Stimulated activated naive CD8-positive, alpha-beta T cell treated with anti-CD3 and anti-CD28 coated beads, Interleukin-15, amount 100 ng/mL, for 72 hours (primary cell): ENCODE measurements at regions not wholly inside any gene's neighbourhood (a gene's known extent, or its start where the extent isn't known, plus 50 kb on each side); places are given as distances from the start of the nearest gene placed in this dataset.

Source experiments
- ATAC-seq: fragments of 150-1000 bp; cut with Tn5 transposase; 2 replicates; pipeline ENCODE4 v1.10.0; 2021; ENCODE audit warnings: mild to moderate bottlenecking, moderate library complexity
- DNase-seq, 2 donors: peaks; one replicate each; pipeline ENCODE4 v3.0.0; 2021 to 2022
- H3K27ac Mint-ChIP-seq, 2 donors: one replicate each; pipeline ENCODE4 v1.8.0; 2022; ENCODE audit warnings: mild to moderate bottlenecking in 2 of 2, mixed read lengths in 2 of 2, moderate library complexity in 2 of 2
- H3K27me3 Mint-ChIP-seq: one replicate; pipeline ENCODE4 v1.8.0; 2022; ENCODE audit warnings: mixed read lengths
- H3K4me1 Mint-ChIP-seq: one replicate; pipeline ENCODE4 v1.8.0; 2022; ENCODE audit warnings: mild to moderate bottlenecking, mixed read lengths
- H3K4me3 Mint-ChIP-seq, 2 donors: one replicate each; pipeline ENCODE4 v1.8.0; 2022; ENCODE audit warnings: mild to moderate bottlenecking in 2 of 2, mixed read lengths in 2 of 2, moderate library complexity in 1 of 2
- H3K9me3 Mint-ChIP-seq, 2 donors: one replicate each; pipeline ENCODE4 v1.8.0; 2022; ENCODE audit warnings: mixed read lengths in 2 of 2

DNA sequence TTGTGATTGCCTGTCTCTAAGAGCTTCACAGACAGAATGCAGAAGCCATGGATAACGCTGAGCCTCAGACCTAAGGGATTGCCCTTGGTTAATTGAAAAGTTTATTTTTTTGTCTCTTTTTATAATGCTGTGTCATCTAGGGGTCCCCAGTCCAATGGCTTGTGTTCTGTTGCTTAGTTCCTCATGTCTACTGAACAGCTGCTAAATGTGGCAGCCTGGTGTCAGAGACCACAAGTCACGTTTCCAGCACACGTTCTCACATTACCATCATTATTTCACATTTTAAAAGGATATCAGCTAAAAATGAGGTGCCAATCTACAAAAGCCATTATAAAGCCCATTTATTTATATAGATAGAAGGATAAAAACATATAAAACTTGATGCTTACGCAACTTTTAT, 1362.0 kb downstream of the PCDH9 start:
- DNase-seq = no peak
- Mint-ChIP-seq H3K27me3 (no peaks in the 10 kb centered on the region), H3K4me3 (no peak overlapping the region), H3K4me1 (no peaks in the 10 kb centered on the region), H3K9me3 (peaks cover 9 to 21% of the 10 kb centered on the region in 2 donors), H3K27ac (no peak overlapping the region)
- no peak for ATAC-seq

DNA sequence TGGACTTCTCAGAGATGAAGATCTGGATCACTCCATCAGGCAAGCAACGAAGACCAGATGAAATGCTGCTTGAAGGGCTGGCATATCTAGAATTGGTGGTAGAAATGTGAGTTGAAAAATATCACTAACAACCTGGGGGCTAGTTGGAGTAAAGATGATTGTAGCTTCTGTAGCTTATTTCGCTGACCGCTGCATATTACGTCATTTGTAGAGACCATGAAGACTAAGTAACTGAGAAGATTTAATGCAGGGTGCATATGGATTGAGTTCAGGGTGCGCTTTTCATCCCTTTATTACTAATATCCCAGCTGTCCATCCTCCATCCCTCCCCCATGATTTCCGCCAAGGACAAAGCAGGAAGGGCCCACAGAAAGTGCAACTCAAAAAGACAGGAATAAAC, 1364.0 kb downstream of the PCDH9 start:
- peaks cover 3 to 18% of the 10 kb centered on the region in 2 donors for H3K9me3 Mint-ChIP-seq
- DNase-seq (no peak), ATAC-seq (no peak)
- H3K27ac Mint-ChIP-seq = no peak overlapping the region
- no peaks in the 10 kb centered on the region for H3K4me1 Mint-ChIP-seq
- H3K27me3 Mint-ChIP-seq = no peaks in the 10 kb centered on the region
- H3K4me3 Mint-ChIP-seq = no peak overlapping the region

DNA sequence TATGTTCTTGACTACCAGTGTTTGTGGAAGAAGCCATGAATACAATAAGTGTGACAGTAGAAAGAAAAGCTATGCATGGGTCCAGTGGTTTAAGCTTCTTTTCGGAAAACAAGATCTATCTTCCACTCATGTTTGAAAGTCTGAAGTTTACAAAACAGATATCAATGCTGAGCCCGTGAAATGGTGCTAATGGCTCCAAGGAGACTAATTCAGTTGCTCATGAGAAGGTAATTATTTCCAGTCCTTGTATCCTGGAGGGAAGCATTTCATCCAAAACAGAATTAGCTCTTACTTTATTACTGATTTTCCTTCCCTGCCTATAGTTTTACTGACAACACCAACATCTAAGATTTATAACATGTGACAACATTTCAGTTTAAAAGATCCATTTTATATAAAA, 1364.9 kb downstream of the PCDH9 start:
- H3K4me3 Mint-ChIP-seq = no peak overlapping the region
- H3K9me3 Mint-ChIP-seq = peaks cover 3 to 14% of the 10 kb centered on the region in 2 donors
- no peak overlapping the region for H3K27ac Mint-ChIP-seq
- no peak for DNase-seq
- no peaks in the 10 kb centered on the region for H3K27me3 Mint-ChIP-seq
- no peak for ATAC-seq
- no peaks in the 10 kb centered on the region for H3K4me1 Mint-ChIP-seq

DNA sequence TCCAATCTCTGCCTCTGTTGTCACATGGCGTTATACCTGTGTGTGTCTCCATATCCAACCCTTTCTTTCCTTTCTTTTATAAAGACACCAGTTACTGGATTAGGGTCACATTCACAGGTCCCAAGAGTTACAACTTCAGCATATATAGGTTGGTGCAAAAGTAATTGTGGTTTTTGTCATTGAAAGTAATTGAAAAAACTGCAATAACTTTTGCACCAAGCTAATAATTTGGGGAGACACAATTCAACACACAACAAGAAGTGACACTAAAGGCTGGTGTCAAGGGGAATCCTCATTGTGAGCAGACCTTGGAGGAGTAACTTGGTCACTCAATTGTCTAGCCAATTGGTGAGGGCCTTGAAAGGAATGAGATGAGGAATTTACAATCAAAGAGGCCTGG, 1366.1 kb downstream of the PCDH9 start:
- no peaks in the 10 kb centered on the region for H3K4me1 Mint-ChIP-seq
- ATAC-seq (no peak), DNase-seq (no peak)

DNA sequence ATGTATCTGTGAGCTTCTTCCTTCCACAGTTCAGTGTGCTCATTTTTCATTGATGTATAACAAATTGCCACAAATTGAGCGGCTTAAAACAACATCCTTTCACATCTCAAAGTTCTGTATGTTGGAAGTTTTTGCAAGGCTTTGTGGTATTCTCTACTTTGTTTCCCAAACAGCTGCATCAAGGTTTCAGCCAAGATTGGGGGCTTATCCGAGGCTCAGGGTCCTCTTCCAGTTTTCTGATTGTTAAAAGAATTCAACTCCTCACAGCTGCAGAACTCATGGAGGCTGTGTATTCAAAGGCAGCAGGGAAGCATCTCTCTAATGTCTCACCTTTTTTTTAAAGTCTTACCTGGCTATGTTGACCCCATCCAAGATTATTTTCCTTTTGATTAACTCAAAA, 1369.8 kb downstream of the PCDH9 start:
- no peak overlapping the region for H3K27ac Mint-ChIP-seq
- DNase-seq (no peak), ATAC-seq (no peak)
- H3K9me3 Mint-ChIP-seq = no peaks in the 10 kb centered on the region
- no peak overlapping the region for H3K4me3 Mint-ChIP-seq
- H3K4me1 Mint-ChIP-seq = no peaks in the 10 kb centered on the region
- H3K27me3 Mint-ChIP-seq = no peaks in the 10 kb centered on the region

More for the DNA sequence above, 1366.1 kb downstream of the PCDH9 start:
- peaks cover 3 to 14% of the 10 kb centered on the region in 2 donors for H3K9me3 Mint-ChIP-seq
- H3K27ac Mint-ChIP-seq = no peak overlapping the region
- no peaks in the 10 kb centered on the region for H3K27me3 Mint-ChIP-seq
- no peak overlapping the region for H3K4me3 Mint-ChIP-seq

DNA sequence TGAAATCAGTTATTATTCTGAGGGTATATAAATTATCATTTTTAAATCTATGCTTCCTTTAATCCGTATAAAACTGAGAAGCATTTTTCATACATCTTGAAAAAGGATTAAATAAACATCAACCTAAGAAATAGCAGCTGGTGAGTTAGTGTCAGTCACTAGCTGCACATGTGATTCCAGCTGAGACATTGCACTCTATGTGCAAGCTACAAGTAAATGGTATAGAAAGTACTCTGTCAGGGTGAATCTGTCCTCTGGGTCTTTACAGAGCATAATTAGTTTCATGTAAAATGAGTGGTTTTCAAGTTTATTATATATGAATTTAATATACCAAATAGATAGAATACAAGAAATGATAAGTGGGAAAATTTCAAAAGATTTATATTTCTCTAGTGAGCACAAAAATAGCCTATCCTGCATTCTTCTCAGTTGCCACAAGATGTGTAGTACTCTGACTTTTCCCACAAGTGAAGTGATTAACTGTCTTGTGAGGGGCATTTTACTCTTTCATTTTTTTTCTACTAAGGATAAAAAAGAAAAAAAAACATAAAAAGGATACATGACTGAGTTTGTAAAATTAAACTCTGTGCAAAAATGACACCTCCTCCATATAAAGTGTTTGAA, 1372.1 kb downstream of the PCDH9 start:
- no peak for ATAC-seq

DNA sequence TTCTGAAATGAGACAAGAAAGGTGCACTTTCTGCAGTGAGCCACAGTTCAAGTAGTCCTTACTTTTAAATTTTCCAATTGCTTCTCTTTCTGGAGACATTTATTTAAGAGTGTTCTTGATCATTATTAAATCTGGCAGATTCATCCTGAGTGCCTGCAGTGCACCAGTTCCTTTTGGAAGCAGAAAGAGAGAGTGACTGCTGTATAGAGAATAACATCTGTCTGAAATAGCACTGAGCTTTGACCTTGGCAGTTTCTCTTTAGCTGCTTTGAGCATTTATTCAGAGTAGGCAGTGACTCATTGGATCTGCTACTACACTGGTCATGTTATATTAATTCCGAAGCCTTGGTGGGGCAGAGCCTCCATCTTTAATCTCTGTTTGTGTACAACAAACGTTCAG, 1373.7 kb downstream of the PCDH9 start:
- peak overlapping the region in 1 of 2 donors; percentile 54 for H3K27ac Mint-ChIP-seq
- H3K27me3 Mint-ChIP-seq = no peaks in the 10 kb centered on the region
- no peak for ATAC-seq
- no peak overlapping the region for H3K4me3 Mint-ChIP-seq
- H3K9me3 Mint-ChIP-seq = peaks cover 0 to 4% of the 10 kb centered on the region in 2 donors
- no peak for DNase-seq
- H3K4me1 Mint-ChIP-seq = no peaks in the 10 kb centered on the region

More for the DNA sequence above, 1372.1 kb downstream of the PCDH9 start:
- Mint-ChIP-seq H3K4me1 (no peaks in the 10 kb centered on the region), H3K27me3 (no peaks in the 10 kb centered on the region), H3K27ac (no peak overlapping the region), H3K4me3 (no peak overlapping the region), H3K9me3 (peaks cover 0 to 4% of the 10 kb centered on the region in 2 donors)
- DNase-seq = no peak

DNA sequence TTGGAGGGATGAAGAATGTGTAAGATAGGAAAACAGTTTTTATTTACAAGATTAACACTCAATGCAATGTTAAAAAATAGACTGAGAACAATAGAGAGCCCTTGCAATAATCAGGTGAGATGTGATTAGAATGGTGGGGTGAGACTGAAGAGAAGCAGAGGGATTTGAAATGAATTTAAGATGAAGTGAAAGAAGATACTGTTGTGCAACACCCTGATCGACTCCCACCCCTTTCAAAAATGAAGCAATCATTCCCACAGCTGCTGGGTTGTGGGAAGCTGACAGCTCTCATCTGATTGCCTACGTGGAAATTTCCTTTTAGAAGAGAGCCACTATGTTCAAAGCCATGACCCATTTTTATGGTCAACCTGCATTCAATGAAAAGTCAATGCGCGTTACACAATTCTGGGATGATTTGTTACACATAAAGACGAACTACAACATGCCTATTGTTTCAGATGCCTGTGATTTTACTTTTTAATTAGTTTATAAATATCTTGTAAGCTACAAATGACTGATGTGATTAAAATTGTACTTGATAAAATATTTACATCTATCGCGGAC, 1374.8 kb downstream of the PCDH9 start:
- H3K4me3 Mint-ChIP-seq = no peak overlapping the region
- ATAC-seq = no peak
- H3K4me1 Mint-ChIP-seq = no peaks in the 10 kb centered on the region
- no peak for DNase-seq
- no peak overlapping the region for H3K27ac Mint-ChIP-seq
- H3K9me3 Mint-ChIP-seq = peaks cover 0 to 4% of the 10 kb centered on the region in 2 donors
- no peaks in the 10 kb centered on the region for H3K27me3 Mint-ChIP-seq

DNA sequence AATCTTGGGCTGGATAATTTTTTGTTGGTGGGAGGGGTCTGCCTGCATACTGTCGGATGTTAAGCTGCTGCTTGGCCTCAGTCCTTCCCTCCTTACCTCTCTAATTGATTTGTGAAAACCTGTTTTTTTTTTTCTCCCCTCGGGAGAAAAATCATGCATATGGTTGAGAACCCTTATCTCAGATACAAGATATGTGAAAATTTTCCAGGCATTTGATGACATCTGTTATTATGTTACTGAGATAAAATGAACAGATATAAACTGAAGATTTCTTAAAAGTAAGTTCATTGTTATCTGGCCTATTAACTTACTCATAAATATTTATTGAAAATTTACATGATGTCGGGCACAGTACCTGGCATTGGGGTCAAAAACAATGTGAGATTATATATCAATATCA, 1375.7 kb downstream of the PCDH9 start:
- ATAC-seq (no peak), DNase-seq (no peak)
- H3K27me3 Mint-ChIP-seq = no peaks in the 10 kb centered on the region
- H3K27ac Mint-ChIP-seq = no peak overlapping the region
- no peak overlapping the region for H3K4me3 Mint-ChIP-seq
- no peaks in the 10 kb centered on the region for H3K4me1 Mint-ChIP-seq
- H3K9me3 Mint-ChIP-seq = peaks cover 0 to 4% of the 10 kb centered on the region in 2 donors

DNA sequence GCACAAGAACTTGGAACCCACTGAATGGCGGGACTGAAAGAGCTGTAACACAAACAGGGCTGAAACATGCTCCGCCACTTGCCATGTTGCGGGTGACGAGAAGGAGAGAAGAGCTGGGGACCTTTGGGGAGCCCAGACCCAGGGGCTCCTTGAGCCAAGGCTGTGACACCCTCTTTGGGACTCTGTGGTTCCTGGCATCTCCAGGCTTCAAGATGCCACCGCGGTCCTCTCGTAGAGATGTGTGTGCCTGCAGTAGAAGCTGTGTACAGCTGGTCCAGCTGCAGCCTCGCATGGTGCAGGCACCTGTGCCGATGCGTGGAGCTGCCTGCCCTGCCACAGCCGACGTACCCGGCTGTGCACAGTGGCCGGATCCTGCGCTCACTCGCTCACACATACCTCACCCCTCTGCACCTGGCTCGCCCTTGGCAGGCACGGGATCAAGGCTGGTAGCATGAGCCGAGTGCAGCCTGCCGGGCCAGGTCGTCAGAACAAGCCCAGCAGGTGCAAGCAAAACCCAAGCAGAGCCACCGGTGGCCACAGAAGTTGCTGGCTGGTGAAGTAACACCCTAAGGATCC, 1385.8 kb downstream of the PCDH9 start:
- ATAC-seq = peak; percentile 28
- no peak for DNase-seq
- H3K4me1 Mint-ChIP-seq = no peaks in the 10 kb centered on the region
- peaks cover 0 to 7% of the 10 kb centered on the region in 2 donors for H3K9me3 Mint-ChIP-seq
- H3K27ac Mint-ChIP-seq = no peak overlapping the region
- no peak overlapping the region for H3K4me3 Mint-ChIP-seq
- no peaks in the 10 kb centered on the region for H3K27me3 Mint-ChIP-seq

DNA sequence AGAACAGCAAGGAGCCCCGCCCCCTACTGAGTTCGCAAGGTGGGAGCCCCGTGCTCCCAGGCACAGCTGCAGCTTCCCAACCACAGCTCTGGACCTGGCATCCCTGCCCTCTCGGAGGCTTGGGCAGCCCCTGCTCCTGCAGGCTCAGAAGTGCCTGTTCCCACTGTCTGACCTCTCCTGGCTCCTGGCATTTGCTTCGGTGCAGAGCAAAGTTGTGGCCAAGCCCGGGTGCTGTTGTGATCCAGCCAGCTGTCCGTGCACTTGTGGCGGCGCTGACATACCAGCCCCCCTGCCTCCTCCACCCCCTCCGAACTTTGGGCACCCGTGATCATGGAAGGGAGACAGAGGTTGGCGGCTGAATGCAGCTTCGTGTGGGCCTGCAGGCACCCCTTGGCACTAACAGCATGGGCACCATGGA, 1386.8 kb downstream of the PCDH9 start:
- peaks cover 0 to 7% of the 10 kb centered on the region in 2 donors for H3K9me3 Mint-ChIP-seq
- H3K4me1 Mint-ChIP-seq = no peaks in the 10 kb centered on the region
- ATAC-seq (no peak), DNase-seq (no peak)
- no peak overlapping the region for H3K4me3 Mint-ChIP-seq
- H3K27ac Mint-ChIP-seq = no peak overlapping the region
- H3K27me3 Mint-ChIP-seq = no peaks in the 10 kb centered on the region

DNA sequence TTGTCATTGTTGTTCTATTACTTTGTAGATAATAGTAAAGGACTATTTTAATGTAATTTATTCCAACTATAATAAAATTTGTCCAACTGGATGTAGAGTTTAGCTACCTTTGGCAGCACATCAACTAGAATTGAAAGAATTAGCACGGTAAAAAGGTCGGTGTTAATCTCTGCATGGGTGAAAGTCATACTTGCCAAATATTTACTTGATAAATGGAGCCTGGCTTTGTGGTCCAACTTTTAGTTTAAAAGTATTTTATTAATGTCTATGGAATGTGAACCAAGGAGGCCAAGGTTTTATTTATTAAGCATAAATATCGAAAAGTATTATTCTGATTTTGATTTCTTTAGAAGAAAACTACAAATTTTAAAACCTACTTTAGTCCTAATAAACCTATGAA, 1389.0 kb downstream of the PCDH9 start:
- Mint-ChIP-seq H3K4me3 (no peak overlapping the region), H3K27me3 (no peaks in the 10 kb centered on the region), H3K9me3 (peaks cover 0 to 7% of the 10 kb centered on the region in 2 donors)

DNA sequence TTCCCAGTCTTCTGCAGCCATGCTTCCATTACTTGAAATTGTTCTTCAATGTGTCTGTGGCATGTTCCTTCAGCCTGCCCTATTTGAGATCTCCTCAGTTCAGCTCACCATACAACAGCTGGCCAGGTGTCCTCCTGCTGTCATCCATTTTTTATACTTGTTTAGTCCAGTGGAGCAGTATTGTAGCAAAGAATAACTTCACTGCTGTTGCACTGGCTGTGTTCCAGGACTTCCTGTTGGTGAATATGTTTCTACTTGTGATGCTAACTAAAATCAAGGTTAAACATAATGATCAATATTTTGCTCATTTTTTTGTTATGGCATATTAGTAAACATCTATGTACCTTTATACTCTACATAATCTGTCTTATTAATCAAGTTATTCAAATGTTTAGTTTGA, 1394.1 kb downstream of the PCDH9 start:
- no peak overlapping the region for H3K27ac Mint-ChIP-seq
- ATAC-seq (no peak), DNase-seq (no peak)
- H3K9me3 Mint-ChIP-seq = no peaks in the 10 kb centered on the region
- H3K4me1 Mint-ChIP-seq = no peaks in the 10 kb centered on the region
- H3K27me3 Mint-ChIP-seq = no peaks in the 10 kb centered on the region
- no peak overlapping the region for H3K4me3 Mint-ChIP-seq

More for the DNA sequence above, 1389.0 kb downstream of the PCDH9 start:
- no peak for DNase-seq
- no peak for ATAC-seq
- Mint-ChIP-seq H3K27ac (no peak overlapping the region), H3K4me1 (no peaks in the 10 kb centered on the region)

DNA sequence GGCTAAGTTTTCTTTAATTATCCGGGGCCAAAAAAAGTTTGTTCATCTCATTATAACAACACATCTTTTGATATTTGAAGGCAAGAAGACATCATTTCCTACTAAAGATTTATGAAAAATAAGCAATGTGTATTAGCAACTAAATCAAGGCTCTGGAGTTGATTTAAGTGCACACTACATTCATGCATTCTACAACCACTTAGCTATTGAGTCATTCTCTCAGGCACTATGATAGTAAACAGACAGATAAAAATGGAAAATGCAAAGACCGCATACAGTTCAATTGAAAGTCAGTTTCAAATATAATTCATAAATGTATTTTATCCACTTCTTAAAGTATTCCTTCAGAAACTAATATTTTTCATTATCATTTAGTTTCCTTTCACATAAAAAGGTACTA, 1395.2 kb downstream of the PCDH9 start:
- DNase-seq (no peak), ATAC-seq (no peak)
- H3K4me1 Mint-ChIP-seq = no peaks in the 10 kb centered on the region
- no peaks in the 10 kb centered on the region for H3K27me3 Mint-ChIP-seq
- H3K4me3 Mint-ChIP-seq = no peak overlapping the region
- H3K27ac Mint-ChIP-seq = no peak overlapping the region
- H3K9me3 Mint-ChIP-seq = no peaks in the 10 kb centered on the region

DNA sequence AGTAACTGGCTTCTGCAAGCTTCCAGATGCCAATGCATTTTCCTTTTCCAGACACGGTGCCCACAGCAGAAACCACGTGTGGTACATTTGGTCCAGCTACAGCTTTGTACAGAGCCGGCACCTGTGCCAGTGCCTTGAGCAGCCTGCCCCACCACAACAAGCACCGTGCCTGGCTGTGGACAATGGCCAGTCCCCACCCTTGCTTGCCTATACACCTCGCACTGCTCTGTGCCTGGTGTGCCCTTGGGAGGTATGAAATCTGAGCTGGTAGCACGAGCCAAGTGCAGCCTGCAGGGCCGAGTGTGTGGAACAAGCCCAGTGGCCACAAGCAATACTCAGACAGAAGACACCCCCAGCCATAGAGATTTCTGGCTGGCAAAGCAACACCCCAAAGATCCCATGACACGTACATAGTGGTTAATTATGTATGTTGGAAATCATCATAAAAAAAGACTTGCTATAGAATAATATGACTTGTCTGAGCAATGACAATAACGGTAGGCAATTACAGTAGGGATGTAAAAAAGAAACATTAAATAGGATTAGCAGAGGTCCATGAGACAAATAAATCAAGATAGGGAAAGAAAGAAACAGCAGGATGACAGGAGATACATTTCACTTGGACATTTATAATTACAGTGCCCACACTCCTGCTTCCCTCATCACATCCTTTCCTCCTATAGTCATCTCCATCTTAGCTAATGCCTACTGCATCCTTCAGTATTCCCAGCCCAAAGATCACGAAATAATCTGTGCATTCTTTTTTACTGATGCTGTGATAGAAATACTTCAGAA, 1399.5 kb downstream of the PCDH9 start:
- H3K4me1 Mint-ChIP-seq = no peaks in the 10 kb centered on the region
- H3K4me3 Mint-ChIP-seq = no peak overlapping the region
- no peaks in the 10 kb centered on the region for H3K27me3 Mint-ChIP-seq
- DNase-seq (no peak), ATAC-seq (no peak)
- peak overlapping the region in 1 of 2 donors; percentile 75 for H3K27ac Mint-ChIP-seq
- H3K9me3 Mint-ChIP-seq = no peaks in the 10 kb centered on the region
